Suprapubic skin (tissue), 4 donors: ENCODE measurements at regions not wholly inside any gene's neighbourhood (a gene's known extent, or its start where the extent isn't known, plus 50 kb on each side); places are given as distances from the start of the nearest gene placed in this dataset.
A peak's percentile ranks its signal among the peaks of the same experiment; 100 is the strongest.

ENCODE experiments used
- DNase-seq, 2 donors: peaks; one replicate each; pipeline ENCODE4 v3.0.0-alpha.2; 2019; ENCODE audit warnings: low spot score in 2 of 2
- H3K27ac ChIP-seq: fragments of 200-600 bp; sonication (generic); one replicate; pipeline ENCODE4 v1.5.1; 2019
- H3K27me3 ChIP-seq: fragments of 200-600 bp; sonication (generic); one replicate; pipeline ENCODE4 v1.5.1; 2019
- H3K36me3 ChIP-seq: fragments of 200-600 bp; sonication (generic); one replicate; pipeline ENCODE4 v1.5.1; 2019
- H3K4me1 ChIP-seq: fragments of 200-600 bp; sonication (generic); one replicate; pipeline ENCODE4 v1.5.1; 2019
- H3K4me3 ChIP-seq: fragments of 200-600 bp; sonication (generic); one replicate; pipeline ENCODE4 v1.5.1; 2019; ENCODE audit warnings: mild to moderate bottlenecking
- H3K9me3 ChIP-seq: fragments of 200-600 bp; sonication (generic); one replicate; pipeline ENCODE4 v1.5.1; 2019
- EP300 ChIP-seq: sonication (generic); formaldehyde crosslinking; IDR thresholded peaks from one replicate; pipeline ENCODE4 v1.6.1; 2017; ENCODE audit warnings: antibody characterized with exemption
- POLR2A ChIP-seq, 2 donors: fragments of 450-650 bp; IDR thresholded peaks; one replicate each; pipeline ENCODE4 v1.6.1; 2017; ENCODE audit warnings: antibody characterized with exemption in 2 of 2, mild to moderate bottlenecking in 2 of 2, moderate library complexity in 2 of 2
- POLR2AphosphoS5 ChIP-seq, 3 donors: sonication (generic); formaldehyde crosslinking; IDR thresholded peaks; one replicate each; pipeline ENCODE4 v1.6.1; 2017; ENCODE audit warnings: antibody characterized with exemption in 3 of 3
- WGBS: methylation state at CpG from one replicate; pipeline ENCODE4 v1.1.5; 2018; 5-methylcytosine and 5-hydroxymethylcytosine counted together
- TF ChIP-seq, protein P1 (sequence below), 2 donors: fragments of 200-600 bp in 1 of 2; fragments of 450-650 bp in 1 of 2; sonication (generic) in 1 of 2; IDR thresholded peaks; one replicate each; pipeline ENCODE4 v1.5.1; 2016 to 2019; ENCODE audit warnings: antibody characterized with exemption in 2 of 2, mild to moderate bottlenecking in 1 of 2, moderate library complexity in 1 of 2

DNA sequence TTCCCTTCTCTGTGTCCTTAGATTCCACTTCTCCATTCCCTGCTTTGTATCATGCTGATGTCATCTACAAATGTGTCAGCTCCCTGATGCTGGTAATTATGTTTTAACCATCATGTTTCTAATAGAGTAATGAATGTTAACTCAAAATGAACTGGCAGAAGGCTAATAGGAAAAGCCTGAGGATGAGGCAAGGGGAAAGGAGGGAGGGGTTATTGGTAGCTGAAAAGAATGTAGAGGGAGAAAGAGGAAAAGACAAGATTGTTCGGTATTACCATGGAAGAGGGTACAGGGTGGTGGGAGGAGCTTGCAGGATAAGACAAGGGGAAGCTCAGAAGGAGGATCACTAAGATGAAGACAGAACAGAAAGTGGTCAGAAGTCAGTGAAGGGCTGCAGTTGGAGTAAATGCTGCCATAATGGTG lies 150.9 kb downstream of the ZC3H11B start:
- H3K4me1 ChIP-seq, result peaks cover 53% of the 10 kb centered on the region
- no peak for DNase-seq
- H3K36me3 ChIP-seq, result no peaks in the 10 kb centered on the region
- TF ChIP-seq POLR2A (IDR thresholded peaks at IDR 0.05) (no peak), POLR2AphosphoS5 (IDR thresholded peaks at IDR 0.05) (no peak), EP300 (no peak)
- TF ChIP-seq, protein P1, sequence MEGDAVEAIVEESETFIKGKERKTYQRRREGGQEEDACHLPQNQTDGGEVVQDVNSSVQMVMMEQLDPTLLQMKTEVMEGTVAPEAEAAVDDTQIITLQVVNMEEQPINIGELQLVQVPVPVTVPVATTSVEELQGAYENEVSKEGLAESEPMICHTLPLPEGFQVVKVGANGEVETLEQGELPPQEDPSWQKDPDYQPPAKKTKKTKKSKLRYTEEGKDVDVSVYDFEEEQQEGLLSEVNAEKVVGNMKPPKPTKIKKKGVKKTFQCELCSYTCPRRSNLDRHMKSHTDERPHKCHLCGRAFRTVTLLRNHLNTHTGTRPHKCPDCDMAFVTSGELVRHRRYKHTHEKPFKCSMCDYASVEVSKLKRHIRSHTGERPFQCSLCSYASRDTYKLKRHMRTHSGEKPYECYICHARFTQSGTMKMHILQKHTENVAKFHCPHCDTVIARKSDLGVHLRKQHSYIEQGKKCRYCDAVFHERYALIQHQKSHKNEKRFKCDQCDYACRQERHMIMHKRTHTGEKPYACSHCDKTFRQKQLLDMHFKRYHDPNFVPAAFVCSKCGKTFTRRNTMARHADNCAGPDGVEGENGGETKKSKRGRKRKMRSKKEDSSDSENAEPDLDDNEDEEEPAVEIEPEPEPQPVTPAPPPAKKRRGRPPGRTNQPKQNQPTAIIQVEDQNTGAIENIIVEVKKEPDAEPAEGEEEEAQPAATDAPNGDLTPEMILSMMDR (IDR thresholded peaks at IDR 0.05), result no peak
- no peaks in the 10 kb centered on the region for H3K27me3 ChIP-seq
- H3K4me3 ChIP-seq, result no peak overlapping the region
- 78% methylated on average over 1 of the region's 1 CpG for WGBS
- no peaks in the 10 kb centered on the region for H3K9me3 ChIP-seq
- peak overlapping the region; percentile 80 for H3K27ac ChIP-seq

DNA sequence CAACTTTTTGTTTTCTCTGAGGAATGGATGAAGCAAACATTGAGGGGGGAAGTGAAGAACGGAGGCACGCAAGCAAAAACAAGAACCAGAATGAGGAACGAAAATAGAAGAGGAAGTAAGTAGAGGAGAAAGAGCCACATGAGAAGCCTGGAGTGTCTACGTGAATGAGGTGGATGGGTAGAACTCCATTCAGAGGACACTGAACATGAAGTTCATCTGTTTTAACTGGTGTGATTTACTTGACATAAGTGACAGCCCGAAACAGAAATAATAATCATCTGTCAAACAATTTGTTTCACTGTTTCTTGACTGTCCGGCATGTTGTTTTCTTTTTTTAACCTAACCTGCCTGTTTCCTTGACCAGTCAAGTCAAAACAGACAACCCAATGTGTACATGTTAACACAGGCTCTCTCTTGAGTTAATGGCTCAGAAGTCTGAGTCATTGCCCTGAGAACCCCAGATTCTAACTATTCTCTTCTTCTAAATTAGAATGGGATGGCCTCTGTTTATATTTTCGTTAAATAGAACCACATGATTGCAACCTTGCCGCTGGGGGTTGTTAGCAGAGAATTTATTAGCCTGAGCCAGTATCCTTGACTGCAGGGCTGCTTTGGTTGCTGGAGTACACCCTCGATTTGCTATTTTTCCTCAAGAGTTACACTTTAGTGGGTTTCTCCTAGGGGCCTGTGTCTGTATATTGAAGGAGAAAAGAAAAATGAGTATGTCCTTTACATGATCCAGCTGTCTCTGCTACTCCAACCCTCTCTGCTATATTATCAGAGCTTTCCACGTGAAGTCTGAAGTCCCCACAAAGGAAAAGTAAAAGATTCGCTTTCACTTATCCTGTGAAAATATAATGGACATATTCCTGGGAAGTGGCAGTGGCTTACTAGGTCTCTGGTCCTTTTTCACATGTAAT lies 151.7 kb downstream of the ZC3H11B start:
- DNase-seq, result no peak

DNA sequence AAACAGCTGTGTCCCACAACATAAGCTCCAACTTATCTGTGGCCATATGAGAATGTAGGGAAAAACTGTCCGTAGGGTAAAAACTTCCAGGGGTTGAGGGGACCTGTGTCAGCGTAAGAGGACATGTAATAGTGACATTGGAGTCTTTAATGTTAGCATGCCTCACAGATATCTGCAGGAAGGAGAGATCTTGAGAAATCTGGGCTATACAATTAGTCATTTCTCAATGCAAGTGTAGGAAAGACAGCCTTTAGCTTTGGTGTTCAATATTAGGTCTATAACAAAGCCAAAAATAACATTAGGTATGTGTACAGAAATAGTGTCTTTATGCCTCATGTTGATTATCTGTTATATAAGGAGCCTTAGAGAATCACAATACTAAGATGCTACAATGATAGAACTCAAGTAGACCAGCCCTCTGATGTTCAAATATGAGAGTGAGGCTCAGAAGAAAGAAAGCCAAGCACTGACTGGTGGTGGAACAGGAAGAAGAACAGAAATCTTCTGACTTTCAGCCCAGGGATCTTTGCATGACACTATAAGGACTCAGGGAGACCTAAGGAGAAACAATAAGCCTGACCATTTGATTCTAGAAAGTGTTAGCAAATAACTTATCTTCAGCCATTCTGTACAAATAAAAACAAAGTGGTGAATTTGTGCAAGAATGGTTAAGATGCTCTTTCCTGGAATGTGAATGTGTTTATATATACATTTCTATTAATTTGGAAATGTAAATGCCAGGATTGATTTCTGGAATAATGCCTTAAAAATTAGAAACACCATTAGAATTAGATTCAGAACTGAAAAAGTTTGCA lies 152.6 kb downstream of the ZC3H11B start:
- Histone ChIP-seq H3K4me3 (no peak overlapping the region), H3K9me3 (no peaks in the 10 kb centered on the region), H3K36me3 (no peaks in the 10 kb centered on the region), H3K27me3 (no peaks in the 10 kb centered on the region), H3K4me1 (peaks cover 48% of the 10 kb centered on the region), H3K27ac (peak overlapping the region; percentile 80)
- WGBS, result 84% methylated on average over 2 of the region's 2 CpGs
- TF ChIP-seq POLR2AphosphoS5 (IDR thresholded peaks at IDR 0.05) (no peak), EP300 (no peak), POLR2A (IDR thresholded peaks at IDR 0.05) (no peak)
- TF ChIP-seq, protein P1 (IDR thresholded peaks at IDR 0.05), result no peak
- no peak for DNase-seq

More for the DNA sequence above, 151.7 kb downstream of the ZC3H11B start:
- Histone ChIP-seq H3K36me3 (no peaks in the 10 kb centered on the region), H3K9me3 (no peaks in the 10 kb centered on the region), H3K27me3 (no peaks in the 10 kb centered on the region), H3K4me1 (peaks cover 53% of the 10 kb centered on the region), H3K4me3 (no peak overlapping the region), H3K27ac (peak overlapping the region; percentile 80)
- TF ChIP-seq, protein P1 (IDR thresholded peaks at IDR 0.05), result no peak
- no peak for TF ChIP-seq POLR2AphosphoS5 (IDR thresholded peaks at IDR 0.05)
- TF ChIP-seq POLR2A (IDR thresholded peaks at IDR 0.05), result no peak
- TF ChIP-seq EP300, result no peak
- WGBS, result 37% methylated on average over 11 of the region's 11 CpGs

DNA sequence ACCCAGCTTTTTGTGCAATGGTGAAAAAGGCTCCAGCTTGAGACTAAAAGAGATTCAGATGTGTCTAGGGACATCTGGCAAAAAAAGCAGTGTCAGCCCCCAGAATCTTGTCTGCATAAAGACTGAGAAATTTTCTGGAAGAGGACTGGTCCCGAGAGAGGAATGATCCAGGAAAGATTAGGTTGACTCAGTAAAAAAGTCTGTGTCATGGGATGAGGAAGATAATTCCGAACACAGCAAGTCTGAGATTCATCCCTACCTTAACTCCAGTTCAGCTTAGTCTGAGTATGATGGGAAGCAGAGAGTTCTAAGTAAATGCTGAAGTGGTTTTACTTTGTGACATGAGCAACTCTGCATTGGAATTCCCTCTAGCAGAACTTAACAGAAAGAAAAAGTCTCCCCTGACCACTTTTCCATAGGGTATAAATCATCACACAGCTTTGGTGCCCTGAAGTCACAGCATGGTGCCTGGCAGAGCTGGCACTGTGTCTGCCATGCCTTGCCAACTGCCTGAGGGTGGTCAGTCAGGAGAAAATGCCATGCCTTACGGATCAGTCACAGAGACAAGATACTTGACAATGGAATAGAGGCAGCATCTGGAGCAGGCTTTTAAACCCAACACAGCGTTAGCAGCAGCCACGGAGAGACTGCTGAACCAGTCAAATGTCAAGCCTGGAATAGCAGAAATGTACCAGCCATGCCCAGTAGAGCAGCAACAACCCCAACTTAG lies 153.4 kb downstream of the ZC3H11B start:
- Histone ChIP-seq H3K4me1 (peaks cover 47% of the 10 kb centered on the region), H3K27ac (peak overlapping the region; percentile 80), H3K36me3 (no peaks in the 10 kb centered on the region), H3K27me3 (no peaks in the 10 kb centered on the region), H3K9me3 (no peaks in the 10 kb centered on the region), H3K4me3 (no peak overlapping the region)
- TF ChIP-seq POLR2AphosphoS5 (IDR thresholded peaks at IDR 0.05), result no peak
- no peak for TF ChIP-seq EP300
- TF ChIP-seq POLR2A (IDR thresholded peaks at IDR 0.05), result no peak
- TF ChIP-seq, protein P1 (IDR thresholded peaks at IDR 0.05), result no peak
- no peak for DNase-seq
- WGBS, result 49% methylated on average over 5 of the region's 5 CpGs
